NCI-H2196 treated with DMSO at 0.1 percent for 48 hours (cell line): ENCODE measurements at regions not wholly inside any gene's neighbourhood (a gene's known extent, or its start where the extent isn't known, plus 50 kb on each side); places are given as distances from the start of the nearest gene placed in this dataset.

Experiments used
- DNase-seq: peaks from one replicate; lab custom pipeline; 2025; ENCODE audit not compliant: unreplicated experiment; lab: John Stamatoyannopoulos, UW

DNA sequence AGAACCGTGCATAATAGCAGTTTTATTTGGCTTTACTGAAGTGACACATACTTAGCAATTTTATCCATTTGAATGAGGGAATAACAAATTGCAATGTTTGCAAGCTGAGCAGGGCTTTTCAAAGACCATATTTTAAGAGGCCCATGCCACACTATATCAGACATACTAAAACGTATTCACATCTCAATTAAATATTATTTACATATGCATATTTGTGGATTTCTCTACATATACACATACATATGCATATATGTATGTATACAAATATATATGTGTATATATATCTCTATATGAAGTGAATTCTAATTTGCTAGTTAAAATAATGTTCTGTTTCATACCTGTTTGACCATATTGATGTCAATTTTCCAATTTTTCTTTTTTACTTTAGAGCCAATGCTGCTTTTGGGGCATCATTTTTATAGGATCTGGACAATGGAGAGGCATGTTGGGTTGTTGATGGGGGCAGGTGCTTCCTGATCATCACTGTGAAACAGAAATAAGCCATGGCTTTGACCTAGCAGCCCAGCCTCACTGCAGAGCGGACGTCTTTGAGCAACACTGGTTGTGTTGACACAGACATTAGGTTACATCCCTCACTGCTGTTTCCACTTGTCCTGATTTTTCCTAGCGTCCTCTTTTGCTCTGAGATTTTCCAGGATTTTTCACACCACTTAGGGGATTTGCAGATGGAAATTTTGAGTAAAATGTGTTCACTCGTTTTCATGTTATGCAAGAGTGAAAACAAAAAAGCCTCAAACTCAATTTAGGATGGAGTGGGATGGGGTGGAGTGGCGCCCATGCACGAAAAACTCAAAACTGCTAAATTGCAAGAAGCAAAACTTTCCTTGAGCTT is 56.9 kb downstream of the RDH14 start:
- no peak for DNase-seq

- DNase-seq = no peak
Measured at GRCh38 chr2:18502142-18502541, 58.3 kb downstream of the RDH14 start.

DNA sequence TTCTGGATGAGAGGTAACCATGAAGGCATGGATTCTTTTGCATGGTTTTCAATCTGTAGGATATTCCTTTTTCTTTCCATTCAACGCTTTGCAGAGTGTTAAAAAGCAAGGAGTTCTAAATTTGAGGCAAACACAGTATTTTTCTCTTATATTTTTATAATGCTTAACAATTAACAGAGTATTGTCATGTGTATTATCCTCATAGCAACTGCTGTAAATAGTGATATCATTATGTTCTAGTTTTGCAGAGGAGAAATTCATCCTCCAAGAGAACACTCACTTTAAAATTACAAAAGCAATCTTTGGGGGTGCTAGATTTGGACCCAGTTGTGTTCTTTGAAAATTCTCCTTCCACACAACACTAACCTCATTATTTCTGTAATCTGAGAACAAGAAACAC is 58.7 kb downstream of the RDH14 start:
- DNase-seq = no peak

- DNase-seq = no peak
Measured at GRCh38 chr2:18501156-18501555, 59.3 kb downstream of the RDH14 start.

DNA sequence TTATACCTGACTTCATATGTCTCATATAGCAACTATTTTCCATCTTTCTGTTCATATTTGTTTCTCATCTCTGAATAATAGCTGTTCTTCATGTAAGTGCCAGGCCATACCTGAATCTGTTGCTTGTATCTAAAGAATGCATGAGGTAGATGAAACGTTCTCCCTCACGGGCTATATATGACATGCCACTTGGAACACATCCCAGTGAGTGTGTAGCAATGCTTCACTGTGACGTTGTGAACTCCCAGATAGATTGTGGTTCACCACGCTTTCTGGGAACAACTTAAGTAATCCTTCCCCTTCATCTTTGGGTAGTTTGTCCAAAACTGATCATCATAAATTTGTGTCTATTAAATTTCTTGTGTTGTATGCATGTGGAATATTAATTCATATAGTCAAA is 60.1 kb downstream of the RDH14 start:
- no peak for DNase-seq

- DNase-seq = no peak
Measured at GRCh38 chr2:18498531-18498930, 61.9 kb downstream of the RDH14 start.

- DNase-seq = no peak
Measured at GRCh38 chr2:18496516-18496915, 63.9 kb downstream of the RDH14 start.

GRCh38 chr2:18495058-18495457 is 65.4 kb downstream of the RDH14 start:
- no peak for DNase-seq

DNA sequence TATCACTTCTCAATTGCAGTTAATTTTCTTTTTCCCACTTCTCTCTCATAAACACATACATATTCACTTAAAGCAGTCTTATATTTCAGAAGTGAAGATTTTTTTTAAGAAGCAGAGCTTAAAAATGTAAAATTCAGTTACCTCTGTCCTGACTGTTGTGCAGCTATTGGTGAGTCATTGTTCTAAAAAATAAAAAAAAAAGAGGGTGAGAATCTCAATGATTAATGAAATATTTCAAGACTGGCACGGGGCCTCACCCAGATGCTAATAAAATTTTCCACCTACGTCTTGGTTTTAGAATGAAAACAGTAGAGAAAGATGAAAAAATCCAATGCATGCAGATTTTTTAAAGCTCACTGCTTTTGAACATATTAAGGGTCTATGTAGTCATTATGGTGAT is 67.7 kb downstream of the RDH14 start:
- DNase-seq = no peak

DNA sequence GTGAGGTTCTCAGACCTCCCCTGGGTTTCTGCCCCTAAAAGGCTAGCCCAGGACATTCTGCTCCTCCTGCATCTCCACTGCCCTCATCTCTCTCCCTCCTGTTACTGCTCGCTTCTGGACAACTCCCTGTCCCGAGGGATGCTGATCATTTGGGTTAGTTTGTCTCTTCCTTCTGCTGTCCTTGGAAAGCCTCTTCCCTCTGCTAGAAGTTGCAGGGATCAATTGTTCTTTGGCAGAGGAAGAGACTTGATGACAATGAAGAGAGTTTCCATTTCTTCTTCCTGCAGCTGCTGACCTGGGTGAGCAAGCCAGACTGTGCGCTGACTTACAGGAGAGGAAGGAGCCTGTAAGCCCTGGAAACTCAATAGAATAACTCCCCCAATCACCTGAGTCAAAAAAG is 68.9 kb downstream of the RDH14 start:
- no peak for DNase-seq

GRCh38 chr2:18490901-18491300 is 69.6 kb downstream of the RDH14 start:
- DNase-seq = no peak

- DNase-seq = no peak
Measured at GRCh38 chr2:18487106-18487913, 73.1 kb downstream of the RDH14 start.

GRCh38 chr2:18484625-18485024 is 75.8 kb downstream of the RDH14 start:
- DNase-seq = no peak

DNA sequence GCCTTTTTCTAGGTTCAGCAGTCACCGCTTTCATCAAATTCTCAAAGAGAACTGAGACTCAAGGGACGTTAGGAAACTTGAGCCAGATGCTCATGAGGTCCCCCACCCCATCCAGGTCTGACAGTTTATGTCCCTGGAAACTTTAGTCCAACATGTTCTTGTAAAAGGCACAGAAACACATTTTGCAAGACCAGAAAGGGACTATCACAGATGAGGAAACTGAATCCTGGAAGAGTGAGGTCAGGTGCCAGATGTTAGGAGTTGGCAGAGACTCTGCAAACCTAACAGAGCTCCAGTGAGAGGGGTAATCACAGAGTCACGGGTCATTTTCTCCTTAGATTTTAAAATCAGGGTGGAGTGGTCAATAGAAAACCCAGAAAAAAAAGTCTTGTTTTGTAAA is 76.6 kb downstream of the RDH14 start:
- DNase-seq = no peak

DNA sequence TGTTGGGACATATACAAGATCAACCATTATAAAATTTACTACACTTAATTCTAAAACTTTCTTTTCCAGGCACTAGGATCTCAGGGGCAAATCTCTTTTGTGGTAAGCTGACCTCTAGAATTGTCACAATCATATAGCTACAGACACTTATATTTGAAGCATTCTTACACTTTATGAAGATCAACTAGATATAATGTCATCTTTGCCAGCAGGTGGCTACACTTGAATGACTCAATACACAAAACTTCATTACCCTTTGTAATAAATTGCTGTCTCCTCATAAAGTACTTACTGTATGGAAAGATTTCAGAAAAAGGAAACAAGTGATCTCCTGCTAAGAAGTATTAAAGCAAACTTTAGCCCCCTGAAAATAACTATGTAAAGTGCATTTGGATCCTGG is 77.8 kb downstream of the RDH14 start:
- DNase-seq = no peak

- no peak for DNase-seq
Measured at GRCh38 chr2:18479947-18480369, 80.5 kb downstream of the RDH14 start.

GRCh38 chr2:18477293-18477692 is 83.2 kb downstream of the RDH14 start:
- no peak for DNase-seq

DNA sequence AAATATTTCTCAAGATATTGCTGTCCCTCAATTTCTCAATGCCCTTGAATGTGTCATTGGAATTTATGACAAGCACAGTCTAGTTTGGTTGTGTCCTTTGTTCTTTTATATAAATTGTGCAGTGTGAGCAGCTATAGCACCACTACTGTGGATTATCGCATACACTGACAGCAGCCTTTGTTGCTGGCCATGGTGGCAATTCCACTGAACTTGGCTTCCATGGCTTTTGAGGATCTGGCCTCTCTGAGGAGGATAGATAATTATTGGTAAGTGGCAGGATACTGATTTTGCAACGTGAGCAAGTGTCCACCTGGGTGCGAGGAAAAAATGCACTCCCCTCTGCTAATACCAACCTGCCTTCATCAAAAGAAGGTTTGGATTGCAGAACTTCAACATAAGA is 84.0 kb downstream of the RDH14 start:
- DNase-seq = no peak

DNA sequence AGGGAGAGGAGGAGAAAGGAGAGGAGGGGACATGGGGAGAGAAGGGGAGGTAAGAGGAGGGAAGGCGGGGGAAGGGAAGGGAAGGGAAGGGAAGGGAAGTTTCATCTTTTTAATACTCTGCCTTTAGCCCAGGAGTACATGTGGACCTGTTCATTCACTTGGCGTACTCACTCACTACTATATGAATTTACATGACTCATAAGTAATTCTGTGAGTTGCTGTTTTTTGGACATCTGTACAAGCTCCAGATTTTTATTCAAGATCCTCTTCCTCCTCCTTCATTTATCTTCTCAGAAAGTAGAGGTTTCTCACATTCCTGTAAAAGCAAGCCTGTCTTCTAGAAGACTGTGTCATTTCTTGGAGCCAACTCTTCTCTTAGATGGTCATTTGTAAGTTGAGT is 84.6 kb downstream of the RDH14 start:
- no peak for DNase-seq

DNA sequence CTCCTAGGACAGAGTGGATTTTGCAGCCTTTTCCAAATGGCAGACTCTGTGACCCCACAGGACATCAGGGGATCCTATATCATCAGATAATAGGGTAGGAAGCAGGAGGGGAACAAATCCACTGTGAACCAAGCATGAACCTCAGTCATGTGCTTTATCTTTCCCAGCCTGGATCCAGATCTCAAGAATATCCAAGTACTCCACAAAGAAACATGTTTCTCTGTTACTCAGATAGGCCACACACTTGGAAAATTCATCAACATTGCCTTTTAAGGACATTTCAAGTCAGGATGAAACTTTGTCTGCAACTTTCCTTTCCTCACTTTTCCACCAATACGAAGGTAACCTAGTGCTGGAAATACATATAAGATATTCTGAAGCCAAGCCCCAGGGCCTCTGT is 85.8 kb downstream of the RDH14 start:
- no peak for DNase-seq

GRCh38 chr2:18473241-18474181 is 86.9 kb downstream of the RDH14 start:
- DNase-seq = no peak
